SK-N-SH (cell line): ENCODE measurements at regions not wholly inside any gene's neighbourhood (a gene's known extent, or its start where the extent isn't known, plus 50 kb on each side); places are given as distances from the start of the nearest gene placed in this dataset.

ENCODE experiments used
- JUND ChIP-seq: IDR thresholded peaks from 2 replicates; pipeline ENCODE4 v1.4.0; 2012

DNA sequence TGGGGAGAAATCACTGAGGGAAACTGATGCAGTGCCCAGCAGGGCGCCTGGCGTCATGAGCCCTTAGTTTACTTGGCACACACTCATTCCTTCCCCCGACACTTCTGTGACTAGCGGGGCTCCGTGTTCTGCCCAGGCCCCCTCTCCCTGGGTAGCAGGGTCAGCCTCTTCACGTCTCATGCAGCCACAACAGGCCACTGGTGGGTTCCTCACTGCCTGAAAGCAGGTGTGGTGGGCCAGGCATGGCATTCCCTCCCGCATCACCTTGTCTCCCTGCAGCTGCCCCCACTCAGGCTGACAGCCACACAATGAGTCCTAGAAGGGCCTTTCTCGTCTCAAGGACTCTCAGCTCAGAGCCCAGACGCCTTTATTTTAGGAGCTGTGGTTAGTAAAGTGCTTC, 51.1 kb upstream of the CPLX2 start (continued):
- TF ChIP-seq JUND = no peak
